Ishikawa (cell line): ENCODE measurements at regions not wholly inside any gene's neighbourhood (a gene's known extent, or its start where the extent isn't known, plus 50 kb on each side); places are given as distances from the start of the nearest gene placed in this dataset.

Source experiments
- CEBPB ChIP-seq: IDR thresholded peaks from 2 replicates; pipeline ENCODE4 v1.6.1; 2012
- CREB1 ChIP-seq: IDR thresholded peaks from 2 replicates; pipeline ENCODE4 v1.6.1; 2012; ENCODE audit warnings: low read depth
- EGR1 ChIP-seq: IDR thresholded peaks from 2 replicates; pipeline ENCODE4 v1.6.1; 2012
- EP300 ChIP-seq: IDR thresholded peaks from 2 replicates; pipeline ENCODE4 v1.6.1; 2012; ENCODE audit warnings: borderline replicate concordance
- FOXM1 ChIP-seq: IDR thresholded peaks from 2 replicates; pipeline ENCODE4 v1.6.1; 2012; ENCODE audit warnings: low read depth, borderline replicate concordance
- NFIC ChIP-seq: IDR thresholded peaks from 2 replicates; pipeline ENCODE4 v1.6.1; 2012
- RAD21 ChIP-seq: IDR thresholded peaks from 2 replicates; pipeline ENCODE4 v1.6.1; 2012; ENCODE audit warnings: low read depth
- TAF1 ChIP-seq: IDR thresholded peaks from 2 replicates; pipeline ENCODE4 v1.6.1; 2012; ENCODE audit warnings: low read depth, mild to moderate bottlenecking
- TCF12 ChIP-seq: IDR thresholded peaks from 2 replicates; pipeline ENCODE4 v1.6.1; 2012; ENCODE audit warnings: low read depth
- TEAD4 ChIP-seq: IDR thresholded peaks from 2 replicates; pipeline ENCODE4 v1.6.1; 2012
- YY1 ChIP-seq: IDR thresholded peaks from 2 replicates; pipeline ENCODE4 v1.6.1; 2012; ENCODE audit warnings: low read depth
- ZBTB7A ChIP-seq: IDR thresholded peaks from 2 replicates; pipeline ENCODE4 v1.6.1; 2012; ENCODE audit warnings: low read depth
- TF ChIP-seq, protein P1 (sequence below): IDR thresholded peaks from 2 replicates; pipeline ENCODE4 v1.6.1; 2012; ENCODE audit warnings: low read depth, mild to moderate bottlenecking
- TF ChIP-seq, protein P2 (sequence below): IDR thresholded peaks from 2 replicates; pipeline ENCODE4 v1.6.1; 2012
- TF ChIP-seq, protein P3 (sequence below): IDR thresholded peaks from 2 replicates; pipeline ENCODE4 v1.6.1; 2012

DNA sequence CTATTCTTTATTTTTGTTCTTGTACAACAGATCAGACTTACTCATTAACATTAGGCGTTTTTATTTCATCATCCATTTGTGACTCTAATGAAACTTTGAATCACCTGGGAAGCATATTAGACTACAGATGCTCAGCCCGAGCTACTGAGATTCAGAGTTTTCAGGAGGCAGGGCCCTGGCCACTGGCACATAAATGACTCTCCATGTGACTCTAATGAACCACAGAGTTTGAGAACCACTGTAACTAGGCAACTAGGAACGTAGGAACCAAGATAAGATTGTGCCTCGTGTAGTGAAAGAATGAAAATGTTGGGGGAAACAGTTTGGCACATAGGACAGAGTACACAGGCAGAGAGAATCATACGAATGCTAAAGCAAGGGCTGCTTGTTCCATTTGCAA lies 405.9 kb upstream of the BTBD3 start:
- no peak for TF ChIP-seq RAD21
- TF ChIP-seq, protein P1, sequence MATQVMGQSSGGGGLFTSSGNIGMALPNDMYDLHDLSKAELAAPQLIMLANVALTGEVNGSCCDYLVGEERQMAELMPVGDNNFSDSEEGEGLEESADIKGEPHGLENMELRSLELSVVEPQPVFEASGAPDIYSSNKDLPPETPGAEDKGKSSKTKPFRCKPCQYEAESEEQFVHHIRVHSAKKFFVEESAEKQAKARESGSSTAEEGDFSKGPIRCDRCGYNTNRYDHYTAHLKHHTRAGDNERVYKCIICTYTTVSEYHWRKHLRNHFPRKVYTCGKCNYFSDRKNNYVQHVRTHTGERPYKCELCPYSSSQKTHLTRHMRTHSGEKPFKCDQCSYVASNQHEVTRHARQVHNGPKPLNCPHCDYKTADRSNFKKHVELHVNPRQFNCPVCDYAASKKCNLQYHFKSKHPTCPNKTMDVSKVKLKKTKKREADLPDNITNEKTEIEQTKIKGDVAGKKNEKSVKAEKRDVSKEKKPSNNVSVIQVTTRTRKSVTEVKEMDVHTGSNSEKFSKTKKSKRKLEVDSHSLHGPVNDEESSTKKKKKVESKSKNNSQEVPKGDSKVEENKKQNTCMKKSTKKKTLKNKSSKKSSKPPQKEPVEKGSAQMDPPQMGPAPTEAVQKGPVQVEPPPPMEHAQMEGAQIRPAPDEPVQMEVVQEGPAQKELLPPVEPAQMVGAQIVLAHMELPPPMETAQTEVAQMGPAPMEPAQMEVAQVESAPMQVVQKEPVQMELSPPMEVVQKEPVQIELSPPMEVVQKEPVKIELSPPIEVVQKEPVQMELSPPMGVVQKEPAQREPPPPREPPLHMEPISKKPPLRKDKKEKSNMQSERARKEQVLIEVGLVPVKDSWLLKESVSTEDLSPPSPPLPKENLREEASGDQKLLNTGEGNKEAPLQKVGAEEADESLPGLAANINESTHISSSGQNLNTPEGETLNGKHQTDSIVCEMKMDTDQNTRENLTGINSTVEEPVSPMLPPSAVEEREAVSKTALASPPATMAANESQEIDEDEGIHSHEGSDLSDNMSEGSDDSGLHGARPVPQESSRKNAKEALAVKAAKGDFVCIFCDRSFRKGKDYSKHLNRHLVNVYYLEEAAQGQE = no peak
- TF ChIP-seq EGR1 = no peak
- TF ChIP-seq CREB1 = no peak
- TF ChIP-seq YY1 = no peak
- TF ChIP-seq FOXM1 = no peak
- TF ChIP-seq, protein P2, sequence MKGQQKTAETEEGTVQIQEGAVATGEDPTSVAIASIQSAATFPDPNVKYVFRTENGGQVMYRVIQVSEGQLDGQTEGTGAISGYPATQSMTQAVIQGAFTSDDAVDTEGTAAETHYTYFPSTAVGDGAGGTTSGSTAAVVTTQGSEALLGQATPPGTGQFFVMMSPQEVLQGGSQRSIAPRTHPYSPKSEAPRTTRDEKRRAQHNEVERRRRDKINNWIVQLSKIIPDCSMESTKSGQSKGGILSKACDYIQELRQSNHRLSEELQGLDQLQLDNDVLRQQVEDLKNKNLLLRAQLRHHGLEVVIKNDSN = no peak
- no peak for TF ChIP-seq TEAD4

DNA sequence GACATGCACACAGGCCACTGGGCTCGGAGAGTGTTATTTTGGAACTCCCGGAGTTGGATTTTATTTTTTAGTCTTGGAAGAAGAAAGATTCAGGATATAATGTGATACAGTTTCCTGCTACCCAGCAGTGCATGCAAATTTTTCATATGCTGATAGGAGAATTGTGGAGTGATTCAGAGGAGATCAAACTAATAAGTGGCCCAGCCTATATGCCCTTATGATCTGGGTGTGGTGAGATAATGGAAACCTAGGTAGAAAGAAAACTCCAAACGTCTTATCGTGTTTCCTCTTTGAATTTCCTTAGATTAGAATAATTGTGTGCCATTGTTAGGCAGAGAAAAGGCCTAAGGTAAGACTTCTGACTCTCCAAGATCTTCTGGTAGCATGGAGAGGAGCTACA lies 401.2 kb upstream of the BTBD3 start:
- TF ChIP-seq EGR1 = no peak
- TF ChIP-seq, protein P3, sequence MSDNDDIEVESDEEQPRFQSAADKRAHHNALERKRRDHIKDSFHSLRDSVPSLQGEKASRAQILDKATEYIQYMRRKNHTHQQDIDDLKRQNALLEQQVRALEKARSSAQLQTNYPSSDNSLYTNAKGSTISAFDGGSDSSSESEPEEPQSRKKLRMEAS = no peak
- no peak for TF ChIP-seq ZBTB7A
- no peak for TF ChIP-seq CEBPB
- no peak for TF ChIP-seq TCF12
- TF ChIP-seq, protein P1 = no peak
- no peak for TF ChIP-seq NFIC
- TF ChIP-seq TAF1 = no peak
- no peak for TF ChIP-seq RAD21
- TF ChIP-seq YY1 = no peak
- TF ChIP-seq EP300 = no peak
- no peak for TF ChIP-seq TEAD4

DNA sequence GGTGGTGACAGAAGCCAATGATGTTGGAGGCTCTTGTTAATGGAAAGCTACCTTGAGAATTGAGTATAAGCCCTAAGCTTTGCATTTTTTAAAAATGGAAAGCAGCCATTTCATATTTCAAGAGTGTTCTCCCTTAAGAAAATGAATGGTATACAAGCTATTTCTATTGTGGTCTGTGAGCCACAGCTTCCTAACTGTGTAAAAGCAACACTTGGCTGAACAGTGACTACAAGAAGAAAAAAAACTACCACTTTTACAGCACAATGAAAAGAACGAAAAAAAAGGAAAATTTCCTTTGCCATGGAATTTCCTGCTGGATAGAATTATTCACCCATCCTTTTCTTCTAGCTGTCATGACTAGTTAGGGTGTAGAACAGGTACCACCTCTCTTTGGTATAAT lies 397.1 kb upstream of the BTBD3 start:
- no peak for TF ChIP-seq EP300
- TF ChIP-seq TAF1 = no peak
- TF ChIP-seq ZBTB7A = no peak
- TF ChIP-seq, protein P1 = no peak
- TF ChIP-seq NFIC = no peak
- no peak for TF ChIP-seq TEAD4
- no peak for TF ChIP-seq RAD21
- TF ChIP-seq, protein P2 = no peak
- TF ChIP-seq EGR1 = no peak

DNA sequence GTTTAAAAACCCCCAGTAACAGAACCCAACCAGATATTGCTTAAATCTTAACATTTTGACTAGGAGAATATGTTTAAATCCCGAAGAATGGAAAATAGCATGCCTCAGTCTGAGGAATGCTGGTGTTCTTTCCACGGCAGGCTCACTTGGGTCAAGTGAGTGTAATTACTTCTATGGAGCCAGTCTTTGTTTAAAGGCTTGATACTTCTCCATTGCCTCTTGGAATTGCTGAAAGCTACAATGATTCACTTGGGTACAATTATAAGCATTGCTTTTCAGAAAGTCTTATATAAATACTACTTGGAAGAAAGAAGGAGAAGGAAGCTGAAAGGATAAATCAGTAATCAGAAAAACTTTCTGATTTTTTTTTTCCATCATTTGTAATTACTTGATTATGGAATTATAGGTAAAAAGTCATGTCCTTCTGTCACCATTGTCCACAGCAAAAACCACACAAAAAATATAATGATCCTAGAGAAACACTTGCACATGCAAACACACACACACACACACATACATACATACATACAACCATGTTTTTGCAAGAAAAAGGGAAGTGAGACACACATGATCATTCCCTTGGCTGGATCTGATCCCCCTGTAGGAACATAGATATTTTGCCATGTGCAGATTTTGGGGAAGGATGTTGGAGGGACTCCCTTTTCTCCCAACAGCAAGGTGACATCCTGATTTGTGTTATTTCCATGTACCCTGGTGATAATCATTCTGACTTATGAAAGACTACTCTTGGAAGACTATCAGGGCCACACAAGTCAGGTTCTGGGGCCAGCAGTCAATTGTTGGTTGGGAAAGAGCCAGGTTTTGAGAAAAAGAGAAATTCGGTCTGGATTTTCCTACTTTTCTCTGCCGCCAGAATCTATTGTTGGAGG lies 396.0 kb upstream of the BTBD3 start:
- TF ChIP-seq TCF12 (no peak), EGR1 (no peak), TAF1 (no peak), RAD21 (no peak), FOXM1 (no peak), EP300 (no peak), ZBTB7A (no peak), TEAD4 (no peak), CEBPB (no peak), NFIC (no peak), CREB1 (no peak), YY1 (no peak)
- TF ChIP-seq, protein P2 = no peak
- TF ChIP-seq, protein P3 = no peak
- TF ChIP-seq, protein P1 = no peak
